ENCODE measurements at regions not wholly inside any gene's neighbourhood (a gene's known extent, or its start where the extent isn't known, plus 50 kb on each side); places are given as distances from the start of the nearest gene placed in this dataset.

- no peak for TF ChIP-seq EGR2 (tag by site-specific recombination; IDR thresholded peaks at IDR 0.05; ENCODE audit: low read depth)
These were observed 264.7 kb downstream of the C16orf95 start (continued) for GRCh38 chr16:87052506-87052905.

- no peak overlapping the region for H3K27ac ChIP-seq (ENCODE audit: extremely low read depth, low read depth, low read length)
- no peak overlapping the region for H3K4me3 ChIP-seq (ENCODE audit: low read depth, low read length)
- no peaks in the 10 kb centered on the region for H3K9me3 ChIP-seq (ENCODE audit: control insufficient read depth, insufficient read depth, low read depth, low read length)
- CTCF ChIA-PET, result interaction anchor here (0.9 to 3.6 kb wide), 2 partner anchors 9 kb away, joined by 3 to 21 read pairs; no protein-coding TSS in a partner anchor
- no peaks in the 10 kb centered on the region for H3K36me3 ChIP-seq (ENCODE audit: control insufficient read depth in 2 of 2, insufficient read depth in 1 of 2, low read length in 2 of 2)
- TF ChIP-seq ZNF354C (tag by site-specific recombination; IDR thresholded peaks at IDR 0.05; ENCODE audit: borderline replicate concordance, low read depth) (no peak), KLF7 (tag by site-specific recombination; IDR thresholded peaks at IDR 0.05; ENCODE audit: borderline replicate concordance) (no peak), ZNF416 (tag by site-specific recombination; IDR thresholded peaks at IDR 0.05) (no peak), GLI4 (tag by site-specific recombination; IDR thresholded peaks at IDR 0.05) (no peak), IKZF3 (tag by site-specific recombination; IDR thresholded peaks at IDR 0.05) (no peak), HOXC10 (CRISPR knock-in tag; IDR thresholded peaks at IDR 0.05) (no peak), MZF1 (tag by site-specific recombination; IDR thresholded peaks at IDR 0.05; ENCODE audit: borderline replicate concordance) (no peak)
- no peaks in the 10 kb centered on the region for H3K4me1 ChIP-seq (ENCODE audit: control insufficient read depth, insufficient read depth, low read length)
- POLR2A ChIA-PET, result no interaction called here
These were observed 263.9 kb downstream of the C16orf95 start for GRCh38 chr16:87053016-87053982.

GRCh38 chr16:87054154-87054553 lies 263.0 kb downstream of the C16orf95 start:
- CTCF ChIA-PET, result interaction anchor here (0.9 kb wide), 1 partner anchor 8 kb away, joined by 3 read pairs; no protein-coding TSS in a partner anchor
- Histone ChIP-seq H3K36me3 (ENCODE audit: control insufficient read depth in 2 of 2, insufficient read depth in 1 of 2, low read length in 2 of 2) (no peaks in the 10 kb centered on the region), H3K4me3 (ENCODE audit: low read depth, low read length) (no peak overlapping the region), H3K9me3 (ENCODE audit: control insufficient read depth, insufficient read depth, low read depth, low read length) (no peaks in the 10 kb centered on the region), H3K4me1 (ENCODE audit: control insufficient read depth, insufficient read depth, low read length) (no peaks in the 10 kb centered on the region), H3K27ac (ENCODE audit: extremely low read depth, low read depth, low read length) (no peak overlapping the region)
- TF ChIP-seq ZNF707 (tag by site-specific recombination; IDR thresholded peaks at IDR 0.05), result no peak
- TF ChIP-seq ZBTB1 (tag by site-specific recombination; IDR thresholded peaks at IDR 0.05), result no peak
- TF ChIP-seq ZSCAN18 (tag by site-specific recombination; IDR thresholded peaks at IDR 0.05), result no peak
- TF ChIP-seq ZNF501 (tag by site-specific recombination; IDR thresholded peaks at IDR 0.05), result no peak
- no peak for TF ChIP-seq ZNF398 (tag by site-specific recombination; IDR thresholded peaks at IDR 0.05)
- POLR2A ChIA-PET, result no interaction called here

- no peaks in the 10 kb centered on the region for H3K4me1 ChIP-seq (ENCODE audit: control insufficient read depth, insufficient read depth, low read length)
- ChIA-PET CTCF (no interaction called here), POLR2A (no interaction called here)
- no peak overlapping the region for H3K4me3 ChIP-seq (ENCODE audit: low read depth, low read length)
- H3K27ac ChIP-seq (ENCODE audit: extremely low read depth, low read depth, low read length), result no peak overlapping the region
- H3K36me3 ChIP-seq (ENCODE audit: control insufficient read depth in 2 of 2, insufficient read depth in 1 of 2, low read length in 2 of 2), result no peaks in the 10 kb centered on the region
- H3K9me3 ChIP-seq (ENCODE audit: control insufficient read depth, insufficient read depth, low read depth, low read length), result no peaks in the 10 kb centered on the region
- no peak for TF ChIP-seq ZNF48 (tag by site-specific recombination; IDR thresholded peaks at IDR 0.05)
- no peak for TF ChIP-seq ZNF585B (tag by site-specific recombination; IDR thresholded peaks at IDR 0.05)
- no peak for TF ChIP-seq WT1 (tag by site-specific recombination; IDR thresholded peaks at IDR 0.05)
- TF ChIP-seq ZNF623 (tag by site-specific recombination; IDR thresholded peaks at IDR 0.05), result no peak
- no peak for TF ChIP-seq ZBTB21 (tag by site-specific recombination; IDR thresholded peaks at IDR 0.05)
- no peak for TF ChIP-seq ZNF394 (tag by site-specific recombination; IDR thresholded peaks at IDR 0.05; ENCODE audit: borderline replicate concordance)
- TF ChIP-seq TSHZ1 (tag by site-specific recombination; IDR thresholded peaks at IDR 0.05; ENCODE audit: borderline replicate concordance), result no peak
- no peak for TF ChIP-seq OVOL3 (tag by site-specific recombination; IDR thresholded peaks at IDR 0.05)
- no peak for TF ChIP-seq ZBTB1 (tag by site-specific recombination; IDR thresholded peaks at IDR 0.05)
- no peak for TF ChIP-seq HOXC10 (CRISPR knock-in tag; IDR thresholded peaks at IDR 0.05)
- no peak for TF ChIP-seq ZNF843 (tag by site-specific recombination; IDR thresholded peaks at IDR 0.05)
These were observed 262.3 kb downstream of the C16orf95 start for GRCh38 chr16:87054856-87055255.
